Activated CD4-positive, alpha-beta T cell treated with anti-CD3 and anti-CD28 coated beads, Interleukin-2, amount 10 ng/mL, durations not matched to agents 24 days and 14 days (primary cell): ENCODE measurements at regions not wholly inside any gene's neighbourhood (a gene's known extent, or its start where the extent isn't known, plus 50 kb on each side); places are given as distances from the start of the nearest gene placed in this dataset.

Experiments
- DNase-seq: peaks from one replicate; pipeline ENCODE4 v3.0.0; 2022
- H3K27ac Mint-ChIP-seq: one replicate; pipeline ENCODE4 v1.8.0; 2022; ENCODE audit warnings: mild to moderate bottlenecking, mixed read lengths
- H3K27me3 Mint-ChIP-seq: one replicate; pipeline ENCODE4 v1.8.0; 2022; ENCODE audit warnings: mixed read lengths
- H3K36me3 Mint-ChIP-seq: one replicate; pipeline ENCODE4 v1.8.0; 2022; ENCODE audit warnings: low read depth, mild to moderate bottlenecking, mixed read lengths
- H3K4me1 Mint-ChIP-seq: one replicate; pipeline ENCODE4 v1.8.0; 2021; ENCODE audit warnings: mixed read lengths
- H3K4me3 Mint-ChIP-seq: one replicate; pipeline ENCODE4 v1.8.0; 2022; ENCODE audit warnings: mild to moderate bottlenecking, moderate library complexity, mixed read lengths
- H3K9me3 Mint-ChIP-seq: one replicate; pipeline ENCODE4 v1.8.0; 2021; ENCODE audit warnings: mixed read lengths
- intact Hi-C: fragments of 100-400 bp; cut with micrococcal nuclease; formaldehyde crosslinking; loops from one replicate; pipeline ENCODE4 v1.15.1; 2023

- DNase-seq = no peak
- Mint-ChIP-seq H3K9me3 (no peaks in the 10 kb centered on the region), H3K27ac (no peak overlapping the region), H3K27me3 (no peaks in the 10 kb centered on the region), H3K36me3 (no peaks in the 10 kb centered on the region), H3K4me3 (no peak overlapping the region), H3K4me1 (no peaks in the 10 kb centered on the region)
- intact Hi-C loops = no loop called here
Observed at GRCh38 chr9:16320338-16320902, 550.0 kb downstream of the BNC2 start.

GRCh38 chr9:16321461-16322119 lies 548.9 kb downstream of the BNC2 start:
- no peaks in the 10 kb centered on the region for H3K27me3 Mint-ChIP-seq
- intact Hi-C loops = no loop called here
- no peaks in the 10 kb centered on the region for H3K4me1 Mint-ChIP-seq
- no peak overlapping the region for H3K27ac Mint-ChIP-seq
- H3K9me3 Mint-ChIP-seq = no peaks in the 10 kb centered on the region
- no peaks in the 10 kb centered on the region for H3K36me3 Mint-ChIP-seq
- no peak for DNase-seq
- H3K4me3 Mint-ChIP-seq = no peak overlapping the region

GRCh38 chr9:16322849-16323248 lies 547.6 kb downstream of the BNC2 start:
- DNase-seq = no peak
- intact Hi-C loops = no loop called here
- Mint-ChIP-seq H3K27me3 (no peaks in the 10 kb centered on the region), H3K36me3 (no peaks in the 10 kb centered on the region), H3K4me3 (no peak overlapping the region), H3K4me1 (no peaks in the 10 kb centered on the region), H3K9me3 (no peaks in the 10 kb centered on the region), H3K27ac (no peak overlapping the region)

GRCh38 chr9:16325966-16326365 lies 544.5 kb downstream of the BNC2 start:
- Mint-ChIP-seq H3K9me3 (no peaks in the 10 kb centered on the region), H3K4me3 (no peak overlapping the region), H3K36me3 (no peaks in the 10 kb centered on the region), H3K27me3 (no peaks in the 10 kb centered on the region), H3K4me1 (no peaks in the 10 kb centered on the region), H3K27ac (no peak overlapping the region)
- no peak for DNase-seq
- intact Hi-C loops = no loop called here

DNA sequence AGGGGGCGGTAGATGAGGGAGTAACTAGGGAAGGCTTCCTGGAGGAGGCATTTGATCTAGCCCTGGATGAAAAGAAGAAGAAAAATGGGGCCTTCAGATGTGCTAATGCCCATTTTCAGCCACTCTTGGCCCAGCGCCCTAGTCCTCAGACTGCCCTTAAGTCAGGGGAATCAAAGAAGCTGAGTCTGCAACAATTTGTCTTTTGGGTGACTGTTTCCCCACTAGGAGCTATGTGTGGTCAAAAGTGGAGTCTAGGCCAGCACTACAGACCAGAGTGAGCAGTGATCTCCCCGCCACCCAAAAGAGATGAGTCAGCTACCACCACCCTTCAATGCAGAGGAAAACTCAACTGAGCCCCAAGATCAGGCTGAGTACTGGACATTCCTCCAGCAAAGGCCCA lies 542.1 kb downstream of the BNC2 start:
- no peaks in the 10 kb centered on the region for H3K4me1 Mint-ChIP-seq
- H3K27me3 Mint-ChIP-seq = no peaks in the 10 kb centered on the region
- DNase-seq = no peak
- no peaks in the 10 kb centered on the region for H3K9me3 Mint-ChIP-seq
- no peak overlapping the region for H3K27ac Mint-ChIP-seq
- H3K36me3 Mint-ChIP-seq = no peaks in the 10 kb centered on the region
- H3K4me3 Mint-ChIP-seq = no peak overlapping the region
- intact Hi-C loops = no loop called here

- Mint-ChIP-seq H3K27me3 (no peaks in the 10 kb centered on the region), H3K4me1 (no peaks in the 10 kb centered on the region), H3K36me3 (no peaks in the 10 kb centered on the region), H3K9me3 (no peaks in the 10 kb centered on the region), H3K27ac (no peak overlapping the region), H3K4me3 (no peak overlapping the region)
- no peak for DNase-seq
- intact Hi-C loops = no loop called here
Observed at GRCh38 chr9:16329671-16330113, 540.8 kb downstream of the BNC2 start.

DNA sequence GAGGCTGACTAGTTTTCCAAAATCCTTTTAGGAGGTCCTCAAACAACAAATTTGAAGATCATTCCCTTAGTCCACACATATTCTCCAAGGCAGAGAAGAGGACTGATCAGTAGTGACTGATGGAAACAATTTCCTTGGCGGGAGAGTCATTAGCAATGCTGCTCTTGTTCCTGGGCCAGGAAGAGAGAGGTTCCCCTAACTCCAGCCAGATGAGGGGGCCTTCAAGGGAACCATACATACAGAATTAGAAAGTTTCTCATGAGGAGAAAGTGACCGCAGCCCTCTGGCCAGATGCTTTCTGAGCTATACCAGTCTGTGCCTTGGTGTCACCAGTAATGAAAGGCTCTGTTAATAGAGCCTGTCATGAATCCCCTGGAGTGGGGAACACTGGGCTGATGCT lies 539.4 kb downstream of the BNC2 start:
- Mint-ChIP-seq H3K9me3 (peaks cover 1% of the 10 kb centered on the region), H3K36me3 (no peaks in the 10 kb centered on the region), H3K27ac (no peak overlapping the region), H3K4me1 (no peaks in the 10 kb centered on the region), H3K27me3 (no peaks in the 10 kb centered on the region), H3K4me3 (no peak overlapping the region)
- DNase-seq = no peak
- intact Hi-C loops = no loop called here

DNA sequence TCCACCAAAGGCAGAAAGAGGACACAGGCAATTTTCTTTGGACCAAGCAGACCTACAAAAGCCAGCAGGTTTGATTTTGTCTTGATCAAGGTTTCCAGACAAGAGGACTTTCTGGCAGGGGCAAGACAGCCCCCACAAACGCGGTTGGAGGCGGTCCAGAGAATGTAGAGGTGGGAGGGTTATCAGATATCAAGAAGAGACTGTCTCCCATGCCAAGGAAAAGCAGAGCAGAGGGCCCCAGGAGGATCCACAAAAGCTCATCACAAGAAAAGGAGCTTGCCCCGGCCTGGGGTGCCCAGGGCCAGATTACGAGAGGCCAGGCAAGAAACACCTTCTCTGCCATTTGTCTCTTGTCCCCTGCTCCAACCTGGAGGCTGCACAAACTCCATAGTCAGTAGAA lies 538.9 kb downstream of the BNC2 start:
- DNase-seq = no peak
- H3K36me3 Mint-ChIP-seq = no peaks in the 10 kb centered on the region
- no peaks in the 10 kb centered on the region for H3K27me3 Mint-ChIP-seq
- intact Hi-C loops = no loop called here
- H3K27ac Mint-ChIP-seq = no peak overlapping the region
- no peaks in the 10 kb centered on the region for H3K4me1 Mint-ChIP-seq
- peaks cover 4% of the 10 kb centered on the region for H3K9me3 Mint-ChIP-seq
- no peak overlapping the region for H3K4me3 Mint-ChIP-seq

DNA sequence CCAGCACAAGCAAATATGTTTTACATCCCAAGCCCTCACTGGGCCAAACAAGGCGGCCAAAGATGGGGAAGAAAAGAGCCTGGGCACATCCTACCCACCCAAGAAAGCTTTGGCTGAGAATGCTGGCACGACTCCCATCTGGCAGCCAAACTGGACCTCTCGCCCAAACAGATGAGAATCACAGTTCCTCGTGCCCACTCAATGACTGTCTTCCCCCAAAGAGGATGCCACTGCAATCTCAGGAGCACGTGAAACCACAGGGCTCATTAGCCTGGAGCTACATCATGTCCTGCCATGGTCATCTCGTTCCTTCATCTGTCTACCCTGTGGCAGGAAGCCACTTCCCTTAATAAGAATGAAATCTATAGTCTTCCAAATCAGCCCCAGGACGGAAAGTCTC lies 536.8 kb downstream of the BNC2 start:
- no peak overlapping the region for H3K27ac Mint-ChIP-seq
- DNase-seq = no peak
- H3K36me3 Mint-ChIP-seq = no peaks in the 10 kb centered on the region
- H3K9me3 Mint-ChIP-seq = peaks cover 4% of the 10 kb centered on the region
- no peaks in the 10 kb centered on the region for H3K27me3 Mint-ChIP-seq
- no peaks in the 10 kb centered on the region for H3K4me1 Mint-ChIP-seq
- no peak overlapping the region for H3K4me3 Mint-ChIP-seq
- intact Hi-C loops = no loop called here

DNA sequence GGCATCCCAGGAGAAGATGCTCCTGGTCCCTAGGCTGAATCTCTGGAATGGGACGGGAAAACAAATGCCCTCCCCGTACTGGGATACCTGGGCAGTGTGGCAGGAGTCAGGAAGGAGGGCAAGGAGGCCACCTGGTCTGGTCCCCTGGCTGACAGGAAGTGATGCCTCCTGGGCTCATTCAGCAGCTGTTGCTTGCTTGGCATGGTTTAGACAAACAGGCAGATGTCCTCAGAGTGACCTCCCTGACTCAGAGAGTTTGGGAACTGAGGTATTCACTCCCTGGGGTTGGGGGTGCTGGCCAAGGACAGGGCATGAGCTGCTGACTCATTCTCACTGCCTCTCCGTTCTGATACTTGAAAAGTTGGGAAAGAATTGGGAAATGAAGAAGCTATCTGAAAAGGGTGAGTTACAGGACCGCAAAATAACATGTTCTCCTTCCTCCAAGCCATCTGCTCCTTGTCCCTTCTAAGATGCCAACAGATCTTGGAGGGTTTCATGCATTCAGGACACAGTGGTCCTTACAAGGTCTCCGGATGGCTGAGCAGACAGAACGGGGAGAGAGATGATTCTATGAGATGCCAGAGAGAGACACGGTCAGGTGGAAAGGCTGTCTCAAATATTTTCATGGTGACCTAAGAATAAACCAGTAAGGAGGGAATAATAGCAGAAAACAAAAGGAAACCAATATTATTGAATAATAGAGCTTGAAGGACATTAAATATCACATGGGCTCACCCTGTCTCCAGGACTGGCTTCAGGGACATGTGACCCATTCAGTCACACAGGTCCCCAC lies 534.5 kb downstream of the BNC2 start:
- Mint-ChIP-seq H3K4me3 (no peak overlapping the region), H3K27ac (no peak overlapping the region), H3K4me1 (no peaks in the 10 kb centered on the region), H3K36me3 (no peaks in the 10 kb centered on the region), H3K9me3 (peaks cover 4% of the 10 kb centered on the region), H3K27me3 (no peaks in the 10 kb centered on the region)
- intact Hi-C loops = no loop called here
- DNase-seq = no peak

DNA sequence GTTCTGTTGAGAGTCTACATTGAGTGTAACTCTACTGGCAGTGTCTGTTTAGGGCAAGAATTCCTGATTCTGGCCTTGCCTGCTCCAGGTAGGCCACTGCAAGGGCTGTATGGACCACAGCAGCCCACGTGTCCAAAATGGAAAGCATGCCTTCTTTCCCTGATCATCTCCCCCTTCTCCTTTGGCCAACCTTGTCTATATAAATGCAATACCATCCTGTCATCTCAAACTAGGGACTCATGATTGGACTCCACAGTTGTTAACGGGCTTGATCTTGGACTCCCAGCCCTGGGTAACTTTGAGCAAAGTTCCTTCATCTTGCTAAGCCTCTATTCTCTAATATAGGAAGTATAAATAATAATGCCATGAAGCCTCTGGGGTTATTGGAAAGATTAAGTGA lies 533.6 kb downstream of the BNC2 start:
- no peak overlapping the region for H3K27ac Mint-ChIP-seq
- no peaks in the 10 kb centered on the region for H3K36me3 Mint-ChIP-seq
- H3K4me3 Mint-ChIP-seq = no peak overlapping the region
- peaks cover 4% of the 10 kb centered on the region for H3K9me3 Mint-ChIP-seq
- intact Hi-C loops = no loop called here
- no peak for DNase-seq
- H3K4me1 Mint-ChIP-seq = no peaks in the 10 kb centered on the region
- no peaks in the 10 kb centered on the region for H3K27me3 Mint-ChIP-seq

DNA sequence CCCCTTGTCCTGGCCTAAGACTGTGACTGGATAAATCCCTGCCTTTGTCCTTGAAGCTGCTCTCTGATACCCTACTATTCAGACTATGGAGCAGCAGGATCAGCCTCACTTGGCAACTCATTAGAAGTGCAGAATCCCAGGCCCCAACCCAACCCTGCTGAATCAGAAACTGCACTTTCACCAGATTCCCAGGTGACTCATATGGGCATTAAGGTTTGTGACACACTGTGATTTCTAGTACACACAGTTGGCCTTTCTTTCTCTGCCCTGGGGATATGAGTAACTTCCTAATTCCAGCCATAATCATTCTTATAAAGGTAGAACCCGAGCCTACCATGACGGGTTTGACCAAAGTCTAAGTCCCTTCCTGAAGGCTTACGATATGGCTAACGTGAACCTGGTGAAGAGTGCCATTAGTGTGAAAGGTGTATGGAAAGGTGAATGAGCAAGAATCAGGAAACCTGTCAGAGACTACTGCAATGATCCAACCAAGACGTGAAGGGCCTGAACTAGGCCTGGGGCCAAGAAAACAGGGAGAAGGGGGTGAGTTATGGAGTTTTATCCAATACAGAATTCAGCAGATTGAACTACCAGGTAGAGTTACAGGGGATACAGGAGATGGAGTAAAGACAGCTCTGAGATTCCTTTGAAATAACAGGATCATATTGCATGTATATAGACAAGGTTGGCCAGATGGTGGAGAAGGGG lies 533.0 kb downstream of the BNC2 start:
- Mint-ChIP-seq H3K4me1 (no peaks in the 10 kb centered on the region), H3K27ac (no peak overlapping the region), H3K4me3 (no peak overlapping the region), H3K36me3 (no peaks in the 10 kb centered on the region), H3K27me3 (no peaks in the 10 kb centered on the region), H3K9me3 (peaks cover 4% of the 10 kb centered on the region)
- intact Hi-C loops = no loop called here
- no peak for DNase-seq

DNA sequence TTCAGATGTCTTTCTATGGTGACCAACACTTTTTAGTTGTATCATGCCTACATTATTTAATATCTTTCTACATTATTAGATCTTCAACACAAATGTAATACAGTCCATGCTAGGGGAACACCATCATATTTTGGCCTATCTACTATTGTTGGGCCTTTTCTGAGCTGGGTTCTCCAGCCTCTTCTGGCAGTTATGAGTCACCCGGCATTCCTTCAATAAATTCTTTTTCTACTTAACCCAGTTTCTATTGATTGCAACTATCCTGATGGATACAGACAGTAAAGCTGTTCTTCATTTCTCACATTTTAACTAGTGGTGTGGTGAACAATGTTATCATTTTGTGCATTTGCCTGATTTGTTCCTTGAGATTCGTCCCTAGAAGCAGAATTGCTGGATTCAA lies 529.3 kb downstream of the BNC2 start:
- peaks cover under 1% of the 10 kb centered on the region for H3K9me3 Mint-ChIP-seq
- no peak overlapping the region for H3K27ac Mint-ChIP-seq
- no peaks in the 10 kb centered on the region for H3K4me1 Mint-ChIP-seq
- intact Hi-C loops = no loop called here
- no peak overlapping the region for H3K4me3 Mint-ChIP-seq
- no peaks in the 10 kb centered on the region for H3K27me3 Mint-ChIP-seq
- H3K36me3 Mint-ChIP-seq = no peaks in the 10 kb centered on the region
- DNase-seq = no peak
